SK-N-SH (cell line): ENCODE measurements at regions not wholly inside any gene's neighbourhood (a gene's known extent, or its start where the extent isn't known, plus 50 kb on each side); places are given as distances from the start of the nearest gene placed in this dataset.
"Not testable (repeated sequence)": the region's sequence is repeated elsewhere in the genome, so short reads cannot be mapped to it uniquely, and the experiment has no call there.

Source experiments
- CTCF ChIA-PET: fragments of 300-600, 350-600 bp; formaldehyde crosslinking; extraction: SDS; loops from one replicate; lab custom pipeline; 2021; lab: Yijun Ruan, JAX
- POLR2A ChIA-PET: fragments of 350-600 bp; sonication (Branson Sonifier 250); formaldehyde crosslinking; extraction: SDS; loops from one replicate; lab custom pipeline; 2020; ENCODE audit warnings: antibody characterized with exemption, inconsistent platforms; lab: Yijun Ruan, JAX
- DNase-seq: peaks from one replicate; pipeline ENCODE4 v3.0.0; 2012
- H2AFZ ChIP-seq: fragments of 200-600 bp; sonication (generic); 2 replicates; pipeline ENCODE4 v1.8.1; 2016; ENCODE audit warnings: antibody characterized with exemption, mild to moderate bottlenecking, low read depth
- H3F3A ChIP-seq: fragments of 200-600 bp; sonication (generic); replicated peaks from 2 replicates; pipeline ENCODE3; 2016; ENCODE audit warnings: antibody characterized with exemption, mild to moderate bottlenecking; ENCODE audit not compliant: insufficient read depth
- H3K27ac ChIP-seq, 2 experiments: fragments of 200-500 bp in 1 of 2; fragments of 200-600 bp in 1 of 2; sonication (Bioruptor generic) in 1 of 2; sonication (generic), shearing (Covaris generic) in 1 of 2; 2 replicates each; pipeline versions ENCODE4 v1.5.1 to v1.6.1; 2014 to 2016; ENCODE audit warnings: low read depth in 2 of 2, inconsistent platforms in 1 of 2, low read length in 1 of 2, mild to moderate bottlenecking in 1 of 2, mixed read lengths in 1 of 2
- H3K27me3 ChIP-seq: fragments of 200-600 bp; sonication (generic), shearing (Covaris generic); 2 replicates; pipeline ENCODE4 v1.6.1; 2016; ENCODE audit warnings: mixed run types; ENCODE audit not compliant: insufficient read depth
- H3K36me3 ChIP-seq, 2 experiments: fragments of 200-500 bp in 1 of 2; fragments of 200-600 bp in 1 of 2; sonication (Bioruptor generic) in 1 of 2; sonication (generic) in 1 of 2; replicated peaks in 1 of 2; 2 replicates each; pipeline versions ENCODE3 to v1.5.1; 2014 to 2016; ENCODE audit warnings: low read length in 1 of 2, mild to moderate bottlenecking in 1 of 2; ENCODE audit not compliant: insufficient read depth in 2 of 2, control insufficient read depth in 1 of 2
- H3K4me1 ChIP-seq, 2 experiments: fragments of 200-500 bp in 1 of 2; fragments of 200-600 bp in 1 of 2; sonication (Bioruptor generic) in 1 of 2; sonication (generic), shearing (Covaris generic) in 1 of 2; 2 replicates each; pipeline versions ENCODE4 v1.5.1 to v1.6.1; 2014 to 2016; ENCODE audit warnings: low read depth in 1 of 2, low read length in 1 of 2, mixed run types in 1 of 2; ENCODE audit not compliant: insufficient read depth in 2 of 2, control insufficient read depth in 1 of 2
- H3K4me2 ChIP-seq: fragments of 200-600 bp; sonication (generic), shearing (Covaris generic); 2 replicates; pipeline ENCODE4 v1.6.1; 2017; ENCODE audit warnings: mixed run types
- H3K4me3 ChIP-seq, 2 experiments: fragments of 200-500 bp in 1 of 2; fragments of 200-600 bp in 1 of 2; sonication (Bioruptor generic) in 1 of 2; sonication (generic), shearing (Covaris generic) in 1 of 2; 2 replicates each; pipeline versions ENCODE4 v1.5.1 to v1.8.1; 2014 to 2016; ENCODE audit warnings: low read depth in 2 of 2, inconsistent platforms in 1 of 2, low read length in 1 of 2, mild to moderate bottlenecking in 1 of 2, mixed read lengths in 1 of 2, moderate library complexity in 1 of 2
- H3K79me2 ChIP-seq: fragments of 200-600 bp; sonication (generic); 2 replicates; pipeline ENCODE4 v1.8.1; 2017; ENCODE audit warnings: mild to moderate bottlenecking; ENCODE audit not compliant: insufficient read depth
- H3K9ac ChIP-seq: fragments of 200-600 bp; sonication (generic); 2 replicates; pipeline ENCODE4 v1.6.1; 2017; ENCODE audit warnings: mixed run types
- H3K9me2 ChIP-seq: fragments of 200-600 bp; sonication (generic); 2 replicates; pipeline ENCODE4 v1.6.1; 2017; ENCODE audit warnings: mixed run types
- H3K9me3 ChIP-seq: fragments of 200-600 bp; sonication (generic); 2 replicates; pipeline ENCODE4 v1.6.1; 2017; ENCODE audit warnings: mixed run types, mild to moderate bottlenecking, moderate library complexity
- H4K20me1 ChIP-seq: fragments of 200-600 bp; sonication (generic); 2 replicates; pipeline ENCODE4 v1.6.1; 2017; ENCODE audit warnings: mild to moderate bottlenecking, mixed run types; ENCODE audit not compliant: insufficient read depth
- CTCF ChIP-seq: fragments of 200-600 bp; sonication (generic); IDR thresholded peaks from 2 replicates; pipeline ENCODE4 v1.6.1; 2017; ENCODE audit warnings: antibody characterized with exemption, mild to moderate bottlenecking, moderate library complexity
- ELF1 ChIP-seq: IDR thresholded peaks from 2 replicates; pipeline ENCODE4 v1.4.0; 2012
- EZH2phosphoT487 ChIP-seq: fragments of 200-600 bp; sonication (generic); IDR thresholded peaks from 2 replicates; pipeline ENCODE4 v1.6.1; 2017; ENCODE audit warnings: low read depth, mixed run types, mild to moderate bottlenecking, antibody characterized with exemption, moderate library complexity, borderline replicate concordance
- FOSL2 ChIP-seq: IDR thresholded peaks from 2 replicates; pipeline ENCODE4 v1.4.0; 2012; ENCODE audit warnings: low read depth, mild to moderate bottlenecking, moderate library complexity, borderline replicate concordance
- GATA2 ChIP-seq: sonication (generic); formaldehyde crosslinking; IDR thresholded peaks from 2 replicates; pipeline ENCODE4 v1.5.0; 2020; ENCODE audit warnings: mild to moderate bottlenecking, missing genetic modification reagents
- IRF3 ChIP-seq: fragments of 150-350 bp; IDR thresholded peaks from 2 replicates; pipeline ENCODE4 v1.6.1; 2016; ENCODE audit warnings: mild to moderate bottlenecking, low read depth, low read length
- MEF2A ChIP-seq: IDR thresholded peaks from 2 replicates; pipeline ENCODE4 v1.4.0; 2012; ENCODE audit warnings: low read depth, borderline replicate concordance
- NFIC ChIP-seq: IDR thresholded peaks from 2 replicates; pipeline ENCODE4 v1.4.0; 2012; ENCODE audit warnings: borderline replicate concordance
- POLR2AphosphoS5 ChIP-seq: IDR thresholded peaks from 2 replicates; pipeline ENCODE4 v1.6.1; 2012; ENCODE audit warnings: low read depth, low read length
- RAD21 ChIP-seq: IDR thresholded peaks from 2 replicates; pipeline ENCODE4 v1.6.1; 2012; ENCODE audit warnings: mild to moderate bottlenecking, low read length
- RCOR1 ChIP-seq: fragments of 150-350 bp; IDR thresholded peaks from 2 replicates; pipeline ENCODE4 v1.6.1; 2017; ENCODE audit warnings: antibody characterized with exemption, low read length
- REST ChIP-seq: IDR thresholded peaks from 2 replicates; pipeline ENCODE4 v1.6.1; 2012; ENCODE audit warnings: mild to moderate bottlenecking, low read depth, low read length, moderate library complexity
- RXRA ChIP-seq: IDR thresholded peaks from 2 replicates; pipeline ENCODE4 v1.4.0; 2012; ENCODE audit warnings: low read depth, mild to moderate bottlenecking, borderline replicate concordance
- SMC3 ChIP-seq: IDR thresholded peaks from 2 replicates; pipeline ENCODE4 v1.6.1; 2012; ENCODE audit warnings: low read depth, low read length, improper control_type of control experiment
- TAF1 ChIP-seq: IDR thresholded peaks from 2 replicates; pipeline ENCODE4 v1.6.1; 2012; ENCODE audit warnings: low read depth, mild to moderate bottlenecking, low read length, moderate library complexity, borderline replicate concordance
- TCF12 ChIP-seq: IDR thresholded peaks from 2 replicates; pipeline ENCODE4 v1.4.0; 2012
- TEAD4 ChIP-seq: IDR thresholded peaks from 2 replicates; pipeline ENCODE4 v1.4.0; 2012; ENCODE audit warnings: mild to moderate bottlenecking, borderline replicate concordance; ENCODE audit not compliant: insufficient read depth
- USF2 ChIP-seq: fragments of 150-350 bp; IDR thresholded peaks from 2 replicates; pipeline ENCODE4 v1.6.1; 2017; ENCODE audit warnings: antibody characterized with exemption, low read length, low read depth, borderline replicate concordance
- YY1 ChIP-seq: IDR thresholded peaks from 2 replicates; pipeline ENCODE4 v1.4.0; 2012; ENCODE audit warnings: low read depth, mild to moderate bottlenecking
- WGBS: methylation state at CpG from one replicate; pipeline ENCODE4 v1.1.6; 2017; ENCODE audit warnings: low lambda C conversion rate; 5-methylcytosine and 5-hydroxymethylcytosine counted together

GRCh38 chr2:182550234-182550633, 123.4 kb upstream of the PDE1A start:
- peaks cover 0 to 12% of the 10 kb centered on the region in 2 experiments; a peak in 2 of 4 replicates for H3K4me1 ChIP-seq
- ChIA-PET POLR2A (no interaction called here), CTCF (no interaction called here)
- H3K9ac ChIP-seq, result no peak overlapping the region
- no peaks in the 10 kb centered on the region for H4K20me1 ChIP-seq
- H3K9me2 ChIP-seq, result no peaks in the 10 kb centered on the region
- no peak overlapping the region for H2AFZ ChIP-seq
- H3K4me2 ChIP-seq, result no peak overlapping the region
- H3K27ac ChIP-seq, result no peak overlapping the region
- no peaks in the 10 kb centered on the region for H3F3A ChIP-seq
- DNase-seq, result no peak
- H3K27me3 ChIP-seq, result no peaks in the 10 kb centered on the region
- H3K79me2 ChIP-seq, result no peaks in the 10 kb centered on the region
- no peak overlapping the region for H3K4me3 ChIP-seq
- no peaks in the 10 kb centered on the region for H3K9me3 ChIP-seq
- H3K36me3 ChIP-seq, result no peaks in the 10 kb centered on the region
- no peak for TF ChIP-seq RCOR1
- no peak for TF ChIP-seq SMC3
- no peak for TF ChIP-seq RAD21
- no peak for TF ChIP-seq FOSL2
- TF ChIP-seq YY1, result no peak
- TF ChIP-seq IRF3, result no peak
- TF ChIP-seq ELF1, result no peak
- no peak for TF ChIP-seq CTCF
- TF ChIP-seq TCF12, result no peak
- TF ChIP-seq REST, result no peak
- no peak for TF ChIP-seq POLR2AphosphoS5
- TF ChIP-seq NFIC, result no peak
- no peak for TF ChIP-seq TEAD4
- no peak for TF ChIP-seq EZH2phosphoT487
- TF ChIP-seq TAF1, result no peak
- TF ChIP-seq USF2, result no peak
- no peak for TF ChIP-seq GATA2 (CRISPR knock-in tag)
- TF ChIP-seq RXRA, result no peak
- TF ChIP-seq MEF2A, result no peak
- TF ChIP-seq, all 33 proteins: peak for 0
- WGBS, result 87% methylated on average over 4 of the region's 4 CpGs

GRCh38 chr2:182552232-182552631, 125.4 kb upstream of the PDE1A start:
- H3K4me2 ChIP-seq, DNase-seq, H3K4me3 ChIP-seq, H3F3A ChIP-seq, H3K9ac ChIP-seq, H3K4me1 ChIP-seq, POLR2A ChIA-PET, H3K9me2 ChIP-seq, H2AFZ ChIP-seq, H3K9me3 ChIP-seq, H4K20me1 ChIP-seq, H3K27ac ChIP-seq, H3K79me2 ChIP-seq, H3K36me3 ChIP-seq, H3K27me3 ChIP-seq: not testable (repeated sequence)
- 95% methylated on average over 5 of the region's 5 CpGs for WGBS
- CTCF ChIA-PET, result interaction anchor here (1.3 kb wide), 1 partner anchor 27 kb away, joined by 3 read pairs; no protein-coding TSS in a partner anchor

GRCh38 chr2:182552785-182553184, 125.9 kb upstream of the PDE1A start:
- H3K27ac ChIP-seq, H3K36me3 ChIP-seq, H3K9me2 ChIP-seq, H3K9me3 ChIP-seq, POLR2A ChIA-PET, H3K9ac ChIP-seq, H3K4me1 ChIP-seq, DNase-seq, H3K4me2 ChIP-seq, H3K27me3 ChIP-seq, H3K4me3 ChIP-seq, H4K20me1 ChIP-seq, H2AFZ ChIP-seq, H3K79me2 ChIP-seq, H3F3A ChIP-seq: not testable (repeated sequence)
- CTCF ChIA-PET, result interaction anchor here (1.3 kb wide), 1 partner anchor 26 kb away, joined by 3 read pairs; no protein-coding TSS in a partner anchor
- 91% methylated on average over 16 of the region's 16 CpGs for WGBS
